HepG2 (cell line): ENCODE measurements at regions not wholly inside any gene's neighbourhood (a gene's known extent, or its start where the extent isn't known, plus 50 kb on each side); places are given as distances from the start of the nearest gene placed in this dataset.

ENCODE experiments used
- BCL6 ChIP-seq: IDR thresholded peaks from 2 replicates; pipeline ENCODE4 v1.6.1; 2016; ENCODE audit warnings: missing genetic modification reagents, missing compliant biosample characterization
- CEBPB ChIP-seq: IDR thresholded peaks from 2 replicates; pipeline ENCODE4 v1.6.1; 2011; ENCODE audit warnings: low read depth, low read length, improper control_type of control experiment, borderline replicate concordance
- HNF4G ChIP-seq, 2 experiments: sonication (generic) in 1 of 2; formaldehyde crosslinking in 1 of 2; IDR thresholded peaks; 2 replicates each; pipeline versions ENCODE4 v1.4.0 to v1.6.1; 2011 to 2020; ENCODE audit warnings: borderline replicate concordance in 2 of 2, low read depth in 2 of 2, mild to moderate bottlenecking in 2 of 2, low read length in 1 of 2, missing genetic modification reagents in 1 of 2, moderate library complexity in 1 of 2
- HOMEZ ChIP-seq: IDR thresholded peaks from 2 replicates; pipeline ENCODE4 v1.6.1; 2016; ENCODE audit warnings: low read depth
- KDM6A ChIP-seq: IDR thresholded peaks from 2 replicates; pipeline ENCODE4 v1.6.1; 2016; ENCODE audit warnings: low read depth
- MIER2 ChIP-seq: IDR thresholded peaks from 2 replicates; pipeline ENCODE4 v1.6.1; 2016; ENCODE audit warnings: missing biosample characterization, missing genetic modification reagents
- NCOA2 ChIP-seq: sonication (generic); formaldehyde crosslinking; IDR thresholded peaks from 2 replicates; pipeline ENCODE4 v1.8.0; 2022; ENCODE audit warnings: inconsistent platforms
- POGZ ChIP-seq: sonication (generic); formaldehyde crosslinking; IDR thresholded peaks from 2 replicates; pipeline ENCODE4 v1.4.0; 2020; ENCODE audit warnings: mild to moderate bottlenecking, missing genetic modification reagents
- RARA ChIP-seq: IDR thresholded peaks from 2 replicates; pipeline ENCODE4 v1.6.1; 2016; ENCODE audit warnings: missing genetic modification reagents, missing compliant biosample characterization
- RORA ChIP-seq: sonication (generic); formaldehyde crosslinking; IDR thresholded peaks from 2 replicates; pipeline ENCODE4 v1.5.0; 2020; ENCODE audit warnings: mild to moderate bottlenecking, missing genetic modification reagents, moderate library complexity
- SAFB2 ChIP-seq: sonication (generic); formaldehyde crosslinking; IDR thresholded peaks from 2 replicates; pipeline ENCODE4 v1.5.1; 2020; ENCODE audit warnings: missing genetic modification reagents, low read depth, mild to moderate bottlenecking, borderline replicate concordance
- SOX5 ChIP-seq: IDR thresholded peaks from 2 replicates; pipeline ENCODE4 v1.6.1; 2016; ENCODE audit warnings: borderline replicate concordance
- SP1 ChIP-seq, 2 experiments: fragments of 450-650 bp in 1 of 2; sonication (generic) in 1 of 2; formaldehyde crosslinking in 1 of 2; IDR thresholded peaks; 2 replicates each; pipeline versions ENCODE4 v1.4.0 to v1.6.1; 2016 to 2020; ENCODE audit warnings: missing genetic modification reagents in 1 of 2
- TBL1XR1 ChIP-seq: fragments of 150-350 bp; IDR thresholded peaks from 2 replicates; pipeline ENCODE4 v1.6.1; 2014; ENCODE audit warnings: borderline replicate concordance, low read length; ENCODE audit not compliant: partially characterized antibody
- ZMYM4 ChIP-seq: sonication (generic); formaldehyde crosslinking; IDR thresholded peaks from 2 replicates; pipeline ENCODE4 v1.8.1; 2023; ENCODE audit warnings: mild to moderate bottlenecking, missing genetic modification reagents
- ZNF256 ChIP-seq: sonication (generic); formaldehyde crosslinking; conservative IDR thresholded peaks from 2 replicates; pipeline ENCODE4 v1.4.0; 2020; ENCODE audit warnings: missing genetic modification reagents
- ZNF274 ChIP-seq: sonication (generic); formaldehyde crosslinking; IDR thresholded peaks from 2 replicates; pipeline ENCODE4 v1.5.1; 2020; ENCODE audit warnings: mild to moderate bottlenecking, missing genetic modification reagents
- ZNF33B ChIP-seq: sonication (generic); formaldehyde crosslinking; IDR thresholded peaks from 2 replicates; pipeline ENCODE4 v1.5.1; 2020; ENCODE audit warnings: mild to moderate bottlenecking, missing genetic modification reagents
- ZNF629 ChIP-seq: sonication (generic); formaldehyde crosslinking; conservative IDR thresholded peaks from 2 replicates; pipeline ENCODE4 v1.5.0; 2020; ENCODE audit warnings: missing genetic modification reagents
- ZNF891 ChIP-seq: sonication (generic); formaldehyde crosslinking; IDR thresholded peaks from 2 replicates; pipeline ENCODE4 v1.5.0; 2020; ENCODE audit warnings: mild to moderate bottlenecking, missing genetic modification reagents
- TF ChIP-seq, protein P1 (sequence below): IDR thresholded peaks from 2 replicates; pipeline ENCODE4 v1.6.1; 2016
- TF ChIP-seq, protein P2 (sequence below): IDR thresholded peaks from 2 replicates; pipeline ENCODE4 v1.6.1; 2012; ENCODE audit warnings: low read depth, low read length, improper control_type of control experiment
- TF ChIP-seq, protein P3 (sequence below): sonication (generic); formaldehyde crosslinking; IDR thresholded peaks from 2 replicates; pipeline ENCODE4 v1.8.0; 2022; ENCODE audit warnings: low read depth, missing genetic modification reagents
- TF ChIP-seq, protein P4 (sequence below): IDR thresholded peaks from 2 replicates; pipeline ENCODE4 v1.6.1; 2016; ENCODE audit warnings: mild to moderate bottlenecking

DNA sequence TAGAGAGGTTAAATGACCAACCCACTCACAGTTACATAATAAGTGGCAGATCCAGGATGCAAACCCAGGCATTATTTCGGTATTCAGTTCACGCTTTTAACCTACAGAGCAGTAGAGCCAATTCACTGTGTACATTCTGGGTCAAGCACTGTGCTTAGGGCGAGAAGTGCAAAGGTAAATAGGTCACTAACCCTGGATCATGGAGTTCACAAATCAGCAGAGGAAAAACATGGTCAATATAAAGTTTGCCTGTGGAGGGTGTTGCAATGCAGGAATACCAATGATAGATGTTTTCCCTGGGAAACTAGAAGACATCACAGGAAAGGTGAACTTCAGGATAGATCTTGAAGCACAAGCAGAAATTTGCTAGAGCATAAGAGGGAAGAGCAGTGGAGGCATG, 253.4 kb upstream of the NFIA start (continued):
- TF ChIP-seq, protein P1, sequence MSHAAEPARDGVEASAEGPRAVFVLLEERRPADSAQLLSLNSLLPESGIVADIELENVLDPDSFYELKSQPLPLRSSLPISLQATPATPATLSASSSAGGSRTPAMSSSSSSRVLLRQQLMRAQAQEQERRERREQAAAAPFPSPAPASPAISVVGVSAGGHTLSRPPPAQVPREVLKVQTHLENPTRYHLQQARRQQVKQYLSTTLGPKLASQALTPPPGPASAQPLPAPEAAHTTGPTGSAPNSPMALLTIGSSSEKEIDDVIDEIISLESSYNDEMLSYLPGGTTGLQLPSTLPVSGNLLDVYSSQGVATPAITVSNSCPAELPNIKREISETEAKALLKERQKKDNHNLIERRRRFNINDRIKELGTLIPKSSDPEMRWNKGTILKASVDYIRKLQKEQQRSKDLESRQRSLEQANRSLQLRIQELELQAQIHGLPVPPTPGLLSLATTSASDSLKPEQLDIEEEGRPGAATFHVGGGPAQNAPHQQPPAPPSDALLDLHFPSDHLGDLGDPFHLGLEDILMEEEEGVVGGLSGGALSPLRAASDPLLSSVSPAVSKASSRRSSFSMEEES: no peak
- no peak for TF ChIP-seq ZNF629 (CRISPR knock-in tag)
- peak; percentile 11; the same call in 1 of the 2 replicates for TF ChIP-seq MIER2 (CRISPR knock-in tag)
- TF ChIP-seq KDM6A (CRISPR knock-in tag): 0 out of 2 replicates have a peak, but pooled peaks have one; percentile 23
- TF ChIP-seq NCOA2 (CRISPR knock-in tag): 0 out of 2 replicates have a peak, but pooled peaks have one; percentile 25
- no peak for TF ChIP-seq ZNF891 (CRISPR knock-in tag)
- TF ChIP-seq ZNF256 (CRISPR knock-in tag): no peak
- TF ChIP-seq ZNF274: no peak
- TF ChIP-seq SP1 (IDR thresholded peaks at IDR 0.05): no peak
- no peak for TF ChIP-seq SP1 (CRISPR knock-in tag; IDR thresholded peaks at IDR 0.05)
- TF ChIP-seq RARA: peak; percentile 99
- TF ChIP-seq, protein P2, sequence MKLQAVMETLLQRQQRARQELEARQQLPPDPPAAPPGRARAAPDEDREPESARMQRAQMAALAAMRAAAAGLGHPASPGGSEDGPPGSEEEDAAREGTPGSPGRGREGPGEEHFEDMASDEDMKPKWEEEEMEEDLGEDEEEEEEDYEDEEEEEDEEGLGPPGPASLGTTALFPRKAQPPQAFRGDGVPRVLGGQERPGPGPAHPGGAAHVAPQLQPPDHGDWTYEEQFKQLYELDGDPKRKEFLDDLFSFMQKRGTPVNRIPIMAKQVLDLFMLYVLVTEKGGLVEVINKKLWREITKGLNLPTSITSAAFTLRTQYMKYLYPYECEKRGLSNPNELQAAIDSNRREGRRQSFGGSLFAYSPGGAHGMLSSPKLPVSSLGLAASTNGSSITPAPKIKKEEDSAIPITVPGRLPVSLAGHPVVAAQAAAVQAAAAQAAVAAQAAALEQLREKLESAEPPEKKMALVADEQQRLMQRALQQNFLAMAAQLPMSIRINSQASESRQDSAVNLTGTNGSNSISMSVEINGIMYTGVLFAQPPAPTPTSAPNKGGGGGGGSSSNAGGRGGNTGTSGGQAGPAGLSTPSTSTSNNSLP: peak; percentile 52; the same call in 1 of the 2 replicates
- TF ChIP-seq, protein P3, sequence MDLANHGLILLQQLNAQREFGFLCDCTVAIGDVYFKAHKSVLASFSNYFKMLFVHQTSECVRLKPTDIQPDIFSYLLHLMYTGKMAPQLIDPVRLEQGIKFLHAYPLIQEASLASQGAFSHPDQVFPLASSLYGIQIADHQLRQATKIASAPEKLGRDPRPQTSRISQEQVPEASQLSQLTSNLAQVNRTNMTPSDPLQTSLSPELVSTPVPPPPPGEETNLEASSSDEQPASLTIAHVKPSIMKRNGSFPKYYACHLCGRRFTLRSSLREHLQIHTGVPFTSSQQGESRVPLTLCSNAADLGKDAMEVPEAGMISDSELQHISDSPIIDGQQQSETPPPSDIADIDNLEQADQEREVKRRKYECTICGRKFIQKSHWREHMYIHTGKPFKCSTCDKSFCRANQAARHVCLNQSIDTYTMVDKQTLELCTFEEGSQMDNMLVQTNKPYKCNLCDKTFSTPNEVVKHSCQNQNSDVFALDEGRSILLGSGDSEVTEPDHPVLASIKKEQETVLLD: no peak
- peak; percentile 90 for TF ChIP-seq BCL6
- TF ChIP-seq RORA (CRISPR knock-in tag): peak; percentile 89; the same call in 1 of the 2 replicates
- TF ChIP-seq SOX5 (CRISPR knock-in tag): peak; percentile 57
- TF ChIP-seq ZNF33B (CRISPR knock-in tag): no peak
- TF ChIP-seq POGZ (CRISPR knock-in tag): peak; percentile 72
- peak; percentile 67 for TF ChIP-seq HNF4G (IDR thresholded peaks at IDR 0.05; ENCODE audit: borderline replicate concordance, low read depth, low read length)
- TF ChIP-seq HNF4G (CRISPR knock-in tag; IDR thresholded peaks at IDR 0.05; ENCODE audit: borderline replicate concordance, low read depth): no peak
- 0 out of 2 replicates have a peak, but pooled peaks have one; percentile 43 for TF ChIP-seq ZMYM4 (CRISPR knock-in tag)
- TF ChIP-seq, protein P4, sequence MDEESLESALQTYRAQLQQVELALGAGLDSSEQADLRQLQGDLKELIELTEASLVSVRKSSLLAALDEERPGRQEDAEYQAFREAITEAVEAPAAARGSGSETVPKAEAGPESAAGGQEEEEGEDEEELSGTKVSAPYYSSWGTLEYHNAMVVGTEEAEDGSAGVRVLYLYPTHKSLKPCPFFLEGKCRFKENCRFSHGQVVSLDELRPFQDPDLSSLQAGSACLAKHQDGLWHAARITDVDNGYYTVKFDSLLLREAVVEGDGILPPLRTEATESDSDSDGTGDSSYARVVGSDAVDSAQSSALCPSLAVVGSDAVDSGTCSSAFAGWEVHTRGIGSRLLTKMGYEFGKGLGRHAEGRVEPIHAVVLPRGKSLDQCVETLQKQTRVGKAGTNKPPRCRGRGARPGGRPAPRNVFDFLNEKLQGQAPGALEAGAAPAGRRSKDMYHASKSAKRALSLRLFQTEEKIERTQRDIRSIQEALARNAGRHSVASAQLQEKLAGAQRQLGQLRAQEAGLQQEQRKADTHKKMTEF (CRISPR knock-in tag): peak; percentile 32; the same call in 1 of the 2 replicates
- peak; percentile 83; the same call in 1 of the 2 replicates for TF ChIP-seq CEBPB
- TF ChIP-seq HOMEZ (CRISPR knock-in tag): peak; percentile 70; the same call in 1 of the 2 replicates
- TF ChIP-seq SAFB2 (CRISPR knock-in tag): no peak
- peak; percentile 46 for TF ChIP-seq TBL1XR1
